ENCODE measurements at regions not wholly inside any gene's neighbourhood (a gene's known extent, or its start where the extent isn't known, plus 50 kb on each side); places are given as distances from the start of the nearest gene placed in this dataset.
A peak's percentile ranks its signal among the peaks of the same experiment; 100 is the strongest.

GRCh38 chrX:42519666-42520231 lies 258.2 kb downstream of the PPP1R2C start:
- DNase-seq (ENCODE audit: low spot score) = peak; percentile 22

GRCh38 chrX:42515939-42516338 lies 262.0 kb downstream of the PPP1R2C start:
- no peak for DNase-seq (ENCODE audit: low spot score)

GRCh38 chrX:42505016-42505415 lies 272.9 kb downstream of the PPP1R2C start:
- DNase-seq (ENCODE audit: low spot score) = no peak

GRCh38 chrX:42499620-42500019 lies 278.3 kb downstream of the PPP1R2C start:
- DNase-seq (ENCODE audit: low spot score) = no peak

GRCh38 chrX:42497356-42497755 lies 280.6 kb downstream of the PPP1R2C start:
- no peak for DNase-seq (ENCODE audit: low spot score)

GRCh38 chrX:42496239-42496638 lies 281.7 kb downstream of the PPP1R2C start:
- no peak for DNase-seq (ENCODE audit: low spot score)

GRCh38 chrX:42495139-42495538 lies 282.8 kb downstream of the PPP1R2C start:
- no peak for DNase-seq (ENCODE audit: low spot score)

- no peak for DNase-seq (ENCODE audit: low spot score)
Measured at GRCh38 chrX:42491137-42491907, 286.6 kb downstream of the PPP1R2C start.

GRCh38 chrX:42490111-42490510 lies 287.9 kb downstream of the PPP1R2C start:
- no peak for DNase-seq (ENCODE audit: low spot score)

GRCh38 chrX:42485601-42486000 lies 292.4 kb downstream of the PPP1R2C start:
- DNase-seq (ENCODE audit: low spot score) = no peak

- DNase-seq (ENCODE audit: low spot score) = no peak
Measured at GRCh38 chrX:42484233-42484632, 293.7 kb downstream of the PPP1R2C start.

GRCh38 chrX:42477396-42477795 lies 300.6 kb downstream of the PPP1R2C start:
- no peak for DNase-seq (ENCODE audit: low spot score)

- DNase-seq (ENCODE audit: low spot score) = no peak
Measured at GRCh38 chrX:42472727-42473126, 305.2 kb downstream of the PPP1R2C start.

GRCh38 chrX:42466332-42467046 lies 311.5 kb downstream of the PPP1R2C start:
- no peak for DNase-seq (ENCODE audit: low spot score)

- DNase-seq (ENCODE audit: low spot score) = no peak
Measured at GRCh38 chrX:42465821-42466220, 312.1 kb downstream of the PPP1R2C start.

GRCh38 chrX:42463706-42464490 lies 314.1 kb downstream of the PPP1R2C start:
- DNase-seq (ENCODE audit: low spot score) = no peak

- DNase-seq (ENCODE audit: low spot score) = no peak
Measured at GRCh38 chrX:42462917-42463316, 315.0 kb downstream of the PPP1R2C start.

GRCh38 chrX:42460706-42461105 lies 317.3 kb downstream of the PPP1R2C start:
- DNase-seq (ENCODE audit: low spot score) = no peak

GRCh38 chrX:42459735-42460134 lies 318.2 kb downstream of the PPP1R2C start:
- no peak for DNase-seq (ENCODE audit: low spot score)

GRCh38 chrX:42456176-42456700 lies 321.7 kb downstream of the PPP1R2C start:
- DNase-seq (ENCODE audit: low spot score) = no peak

- no peak for DNase-seq (ENCODE audit: low spot score)
Measured at GRCh38 chrX:42450228-42450627, 327.7 kb downstream of the PPP1R2C start.

- no peak for DNase-seq (ENCODE audit: low spot score)
Measured at GRCh38 chrX:42443267-42443666, 334.7 kb downstream of the PPP1R2C start.
